ENCODE measurements at regions not wholly inside any gene's neighbourhood (a gene's known extent, or its start where the extent isn't known, plus 50 kb on each side); places are given as distances from the start of the nearest gene placed in this dataset.

GRCh38 chr9:103615994-103616393, 478.1 kb upstream of the SMC2 start:
- no peak for TF ChIP-seq ZFP41 (CRISPR knock-in tag; IDR thresholded peaks at IDR 0.05; ENCODE audit: borderline replicate concordance)
- TF ChIP-seq EZH2 (conservative IDR thresholded peaks at IDR 0.05; ENCODE audit: low read depth, low read length), result no peak
- TF ChIP-seq KLF15 (CRISPR knock-in tag; IDR thresholded peaks at IDR 0.05; ENCODE audit: borderline replicate concordance), result no peak
- TF ChIP-seq ZNF335 (CRISPR knock-in tag; IDR thresholded peaks at IDR 0.05), result no peak
- TF ChIP-seq ZBTB33 (CRISPR knock-in tag; IDR thresholded peaks at IDR 0.05), result no peak
- TF ChIP-seq, protein P1, sequence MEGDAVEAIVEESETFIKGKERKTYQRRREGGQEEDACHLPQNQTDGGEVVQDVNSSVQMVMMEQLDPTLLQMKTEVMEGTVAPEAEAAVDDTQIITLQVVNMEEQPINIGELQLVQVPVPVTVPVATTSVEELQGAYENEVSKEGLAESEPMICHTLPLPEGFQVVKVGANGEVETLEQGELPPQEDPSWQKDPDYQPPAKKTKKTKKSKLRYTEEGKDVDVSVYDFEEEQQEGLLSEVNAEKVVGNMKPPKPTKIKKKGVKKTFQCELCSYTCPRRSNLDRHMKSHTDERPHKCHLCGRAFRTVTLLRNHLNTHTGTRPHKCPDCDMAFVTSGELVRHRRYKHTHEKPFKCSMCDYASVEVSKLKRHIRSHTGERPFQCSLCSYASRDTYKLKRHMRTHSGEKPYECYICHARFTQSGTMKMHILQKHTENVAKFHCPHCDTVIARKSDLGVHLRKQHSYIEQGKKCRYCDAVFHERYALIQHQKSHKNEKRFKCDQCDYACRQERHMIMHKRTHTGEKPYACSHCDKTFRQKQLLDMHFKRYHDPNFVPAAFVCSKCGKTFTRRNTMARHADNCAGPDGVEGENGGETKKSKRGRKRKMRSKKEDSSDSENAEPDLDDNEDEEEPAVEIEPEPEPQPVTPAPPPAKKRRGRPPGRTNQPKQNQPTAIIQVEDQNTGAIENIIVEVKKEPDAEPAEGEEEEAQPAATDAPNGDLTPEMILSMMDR (CRISPR knock-in tag; IDR thresholded peaks at IDR 0.05), result no peak
- no peak for TF ChIP-seq ZNF557 (CRISPR knock-in tag; IDR thresholded peaks at IDR 0.05)
- TF ChIP-seq, protein P2, sequence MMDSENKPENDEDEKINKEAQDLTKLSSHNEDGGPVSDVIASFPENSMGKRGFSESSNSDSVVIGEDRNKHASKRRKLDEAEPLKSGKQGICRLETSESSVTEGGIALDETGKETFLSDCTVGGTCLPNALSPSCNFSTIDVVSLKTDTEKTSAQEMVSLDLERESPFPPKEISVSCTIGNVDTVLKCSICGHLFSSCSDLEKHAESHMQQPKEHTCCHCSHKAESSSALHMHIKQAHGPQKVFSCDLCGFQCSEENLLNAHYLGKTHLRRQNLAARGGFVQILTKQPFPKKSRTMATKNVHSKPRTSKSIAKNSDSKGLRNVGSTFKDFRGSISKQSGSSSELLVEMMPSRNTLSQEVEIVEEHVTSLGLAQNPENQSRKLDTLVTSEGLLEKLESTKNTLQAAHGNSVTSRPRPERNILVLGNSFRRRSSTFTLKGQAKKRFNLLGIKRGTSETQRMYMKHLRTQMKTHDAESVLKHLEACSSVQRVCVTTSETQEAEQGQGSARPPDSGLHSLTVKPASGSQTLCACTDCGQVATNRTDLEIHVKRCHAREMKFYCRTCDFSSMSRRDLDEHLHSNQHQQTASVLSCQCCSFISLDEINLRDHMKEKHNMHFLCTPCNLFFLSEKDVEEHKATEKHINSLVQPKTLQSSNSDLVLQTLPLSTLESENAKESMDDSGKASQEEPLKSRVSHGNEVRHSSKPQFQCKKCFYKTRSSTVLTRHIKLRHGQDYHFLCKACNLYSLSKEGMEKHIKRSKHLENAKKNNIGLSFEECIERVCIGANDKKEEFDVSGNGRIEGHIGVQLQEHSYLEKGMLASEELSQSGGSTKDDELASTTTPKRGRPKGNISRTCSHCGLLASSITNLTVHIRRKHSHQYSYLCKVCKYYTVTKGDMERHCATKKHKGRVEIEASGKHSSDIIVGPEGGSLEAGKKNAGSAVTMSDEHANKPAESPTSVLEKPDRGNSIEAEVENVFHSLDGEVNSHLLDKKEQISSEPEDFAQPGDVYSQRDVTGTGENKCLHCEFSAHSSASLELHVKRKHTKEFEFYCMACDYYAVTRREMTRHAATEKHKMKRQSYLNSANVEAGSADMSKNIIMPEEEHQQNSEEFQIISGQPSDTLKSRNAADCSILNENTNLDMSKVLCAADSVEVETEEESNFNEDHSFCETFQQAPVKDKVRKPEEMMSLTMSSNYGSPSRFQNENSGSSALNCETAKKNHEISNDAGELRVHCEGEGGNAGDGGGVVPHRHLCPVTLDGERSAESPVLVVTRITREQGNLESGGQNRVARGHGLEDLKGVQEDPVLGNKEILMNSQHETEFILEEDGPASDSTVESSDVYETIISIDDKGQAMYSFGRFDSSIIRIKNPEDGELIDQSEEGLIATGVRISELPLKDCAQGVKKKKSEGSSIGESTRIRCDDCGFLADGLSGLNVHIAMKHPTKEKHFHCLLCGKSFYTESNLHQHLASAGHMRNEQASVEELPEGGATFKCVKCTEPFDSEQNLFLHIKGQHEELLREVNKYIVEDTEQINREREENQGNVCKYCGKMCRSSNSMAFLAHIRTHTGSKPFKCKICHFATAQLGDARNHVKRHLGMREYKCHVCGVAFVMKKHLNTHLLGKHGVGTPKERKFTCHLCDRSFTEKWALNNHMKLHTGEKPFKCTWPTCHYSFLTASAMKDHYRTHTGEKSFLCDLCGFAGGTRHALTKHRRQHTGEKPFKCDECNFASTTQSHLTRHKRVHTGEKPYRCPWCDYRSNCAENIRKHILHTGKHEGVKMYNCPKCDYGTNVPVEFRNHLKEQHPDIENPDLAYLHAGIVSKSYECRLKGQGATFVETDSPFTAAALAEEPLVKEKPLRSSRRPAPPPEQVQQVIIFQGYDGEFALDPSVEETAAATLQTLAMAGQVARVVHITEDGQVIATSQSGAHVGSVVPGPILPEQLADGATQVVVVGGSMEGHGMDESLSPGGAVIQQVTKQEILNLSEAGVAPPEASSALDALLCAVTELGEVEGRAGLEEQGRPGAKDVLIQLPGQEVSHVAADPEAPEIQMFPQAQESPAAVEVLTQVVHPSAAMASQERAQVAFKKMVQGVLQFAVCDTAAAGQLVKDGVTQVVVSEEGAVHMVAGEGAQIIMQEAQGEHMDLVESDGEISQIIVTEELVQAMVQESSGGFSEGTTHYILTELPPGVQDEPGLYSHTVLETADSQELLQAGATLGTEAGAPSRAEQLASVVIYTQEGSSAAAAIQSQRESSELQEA (CRISPR knock-in tag; IDR thresholded peaks at IDR 0.05; ENCODE audit: not compliant biosample characterization), result no peak
- TF ChIP-seq ZNF382 (CRISPR knock-in tag; IDR thresholded peaks at IDR 0.05; ENCODE audit: borderline replicate concordance), result no peak
- no peak for TF ChIP-seq ZSCAN20 (CRISPR knock-in tag; IDR thresholded peaks at IDR 0.05; ENCODE audit: borderline replicate concordance)
